Activated T-cell treated with anti-CD3 and anti-CD28 coated beads, Interleukin-2, amount 50 U/mL, for 72 hours (primary cell): ENCODE measurements at regions not wholly inside any gene's neighbourhood (a gene's known extent, or its start where the extent isn't known, plus 50 kb on each side); places are given as distances from the start of the nearest gene placed in this dataset.

Experiments used
- ATAC-seq, 2 donors: fragments of 150-1000 bp; cut with Tn5 transposase; replicated peaks in 1 of 2; 2 replicates each; pipeline ENCODE4 v1.10.0; 2021; ENCODE audit warnings: moderate library complexity in 2 of 2, mild to moderate bottlenecking in 1 of 2
- DNase-seq, 2 donors: peaks; one replicate each; pipeline ENCODE4 v3.0.0; 2021 to 2022; ENCODE audit warnings: mixed read lengths in 1 of 2
- H3K27ac Mint-ChIP-seq: one replicate; pipeline ENCODE4 v1.8.0; 2022; ENCODE audit warnings: mild to moderate bottlenecking, moderate library complexity, mixed read lengths
- H3K27me3 Mint-ChIP-seq: one replicate; pipeline ENCODE4 v1.8.0; 2022; ENCODE audit warnings: low read depth, mixed read lengths
- H3K36me3 Mint-ChIP-seq, 2 donors: one replicate each; pipeline ENCODE4 v1.8.0; 2022; ENCODE audit warnings: mixed read lengths in 2 of 2, mild to moderate bottlenecking in 1 of 2; ENCODE audit not compliant: insufficient read depth in 2 of 2
- H3K4me1 Mint-ChIP-seq: one replicate; pipeline ENCODE4 v1.8.0; 2022; ENCODE audit warnings: low read depth, mixed read lengths
- H3K4me3 Mint-ChIP-seq, 2 donors: one replicate each; pipeline ENCODE4 v1.8.0; 2022; ENCODE audit warnings: mild to moderate bottlenecking in 2 of 2, mixed read lengths in 2 of 2, moderate library complexity in 2 of 2
- H3K9me3 Mint-ChIP-seq, 2 donors: one replicate each; pipeline ENCODE4 v1.8.0; 2022; ENCODE audit warnings: mixed read lengths in 2 of 2

DNA sequence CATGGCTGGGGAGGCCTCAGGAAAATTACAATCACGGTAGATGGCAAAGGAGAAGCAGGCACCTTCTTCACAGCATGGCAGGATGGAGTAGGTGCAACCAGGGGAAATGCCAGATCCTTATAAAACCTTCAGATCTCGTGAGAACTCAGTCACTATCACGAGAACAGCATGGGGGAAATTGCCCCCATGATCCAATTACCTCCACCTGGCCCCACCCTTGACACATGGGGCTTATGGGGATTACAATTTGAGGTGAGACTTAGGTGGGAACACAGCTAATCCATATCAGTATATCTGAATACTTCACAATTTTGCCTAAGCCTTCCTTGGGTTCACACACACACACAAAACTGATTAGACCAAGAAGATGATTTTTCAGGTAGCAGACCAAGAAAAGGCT lies 145.1 kb upstream of the COL1A2 start:
- Mint-ChIP-seq H3K9me3 (no peaks in the 10 kb centered on the region), H3K27me3 (peaks cover 15% of the 10 kb centered on the region), H3K4me3 (no peak overlapping the region)

DNA sequence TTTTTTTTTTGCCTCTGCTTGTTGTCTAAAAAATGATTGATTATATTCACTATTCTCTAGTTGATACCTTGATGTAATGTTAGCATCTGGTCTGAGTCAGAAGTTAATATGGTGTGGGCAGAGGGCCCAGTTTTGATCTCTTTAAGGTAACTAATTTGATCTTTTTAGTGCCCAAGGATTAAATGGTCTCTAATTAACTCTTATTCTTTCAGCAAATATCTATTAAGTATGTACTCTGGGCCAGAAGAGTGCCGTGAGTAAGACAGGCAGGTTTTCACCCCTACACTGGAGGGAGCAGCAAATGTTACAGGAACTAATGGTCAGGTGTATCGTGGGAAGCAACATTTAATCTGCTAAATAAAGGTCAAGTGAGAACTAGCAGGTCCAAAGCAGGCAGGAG lies 144.6 kb upstream of the COL1A2 start:
- no peak for DNase-seq
- H3K4me3 Mint-ChIP-seq: no peak overlapping the region
- peaks cover 15% of the 10 kb centered on the region for H3K27me3 Mint-ChIP-seq
- ATAC-seq: no peak
- no peaks in the 10 kb centered on the region for H3K36me3 Mint-ChIP-seq
- no peak overlapping the region for H3K27ac Mint-ChIP-seq
- H3K4me1 Mint-ChIP-seq: no peaks in the 10 kb centered on the region
- H3K9me3 Mint-ChIP-seq: no peaks in the 10 kb centered on the region

More for the DNA sequence above, 145.1 kb upstream of the COL1A2 start:
- DNase-seq (no peak), ATAC-seq (no peak)
- Mint-ChIP-seq H3K4me1 (no peaks in the 10 kb centered on the region), H3K36me3 (no peaks in the 10 kb centered on the region), H3K27ac (no peak overlapping the region)

DNA sequence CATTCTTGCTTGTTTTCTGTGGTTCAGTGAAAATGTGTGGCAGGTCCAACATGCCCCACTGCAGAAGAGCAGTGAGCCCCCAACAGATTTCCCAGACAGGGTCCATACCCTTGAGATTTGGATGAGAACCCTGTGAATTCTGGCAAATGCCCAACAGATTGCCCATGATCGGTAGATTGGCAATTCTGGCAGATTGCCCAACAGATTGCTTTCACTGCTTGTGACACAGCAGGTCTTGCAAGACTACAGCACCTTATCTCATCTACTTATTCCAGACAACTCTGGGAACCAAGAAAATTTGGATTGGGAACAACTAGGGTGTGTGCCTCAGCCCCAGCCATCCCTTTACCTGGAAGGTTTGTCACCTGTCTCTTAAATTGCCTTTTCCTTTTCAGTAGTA lies 143.7 kb upstream of the COL1A2 start:
- Mint-ChIP-seq H3K4me3 (no peak overlapping the region), H3K4me1 (no peaks in the 10 kb centered on the region), H3K9me3 (no peaks in the 10 kb centered on the region), H3K27ac (no peak overlapping the region), H3K27me3 (peaks cover 15% of the 10 kb centered on the region), H3K36me3 (no peaks in the 10 kb centered on the region)
- no peak for DNase-seq
- ATAC-seq: no peak

DNA sequence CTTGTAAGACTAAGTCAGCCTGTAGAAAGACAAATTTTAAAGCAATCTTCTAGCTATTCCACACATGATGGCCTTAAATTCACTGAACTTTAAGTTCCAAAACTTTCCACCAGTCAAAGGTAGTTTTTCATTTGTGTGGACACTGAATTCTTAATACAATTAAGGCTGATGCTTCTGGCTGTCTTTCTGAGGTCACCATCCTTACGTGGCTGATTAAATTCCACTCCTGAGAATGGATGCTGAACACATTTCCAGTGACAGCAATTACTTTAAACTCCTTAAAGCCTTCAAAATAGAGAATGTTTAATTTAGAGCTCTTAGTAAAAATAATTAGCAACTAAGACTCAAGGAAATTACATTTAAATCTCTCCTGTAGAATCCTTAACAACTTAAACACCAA lies 142.6 kb upstream of the COL1A2 start:
- no peak for ATAC-seq
- no peak overlapping the region for H3K27ac Mint-ChIP-seq
- peaks cover 15% of the 10 kb centered on the region for H3K27me3 Mint-ChIP-seq

DNA sequence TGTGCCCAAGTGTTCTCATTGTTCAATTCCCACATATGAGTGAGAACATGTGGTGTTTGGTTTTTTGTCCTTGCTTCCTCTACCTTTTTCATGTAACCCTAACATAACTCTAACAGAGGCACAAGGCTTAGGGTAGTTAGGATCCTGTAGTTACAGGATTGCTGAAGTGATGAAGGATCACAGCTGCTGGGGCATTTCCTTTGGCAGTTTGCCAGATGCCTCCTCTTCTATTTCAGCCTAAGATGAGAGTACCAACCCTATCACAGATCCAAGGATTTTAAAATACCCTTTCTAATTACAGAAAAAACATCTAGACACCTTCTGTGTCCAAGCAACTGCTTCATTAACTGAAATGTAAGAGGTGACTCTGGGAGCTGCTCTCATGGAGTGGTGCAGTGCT lies 141.7 kb upstream of the COL1A2 start:
- ATAC-seq: no peak
- Mint-ChIP-seq H3K9me3 (no peaks in the 10 kb centered on the region), H3K27ac (no peak overlapping the region), H3K4me3 (no peak overlapping the region), H3K36me3 (no peaks in the 10 kb centered on the region), H3K27me3 (peaks cover 22% of the 10 kb centered on the region), H3K4me1 (no peaks in the 10 kb centered on the region)
- DNase-seq: no peak

More for the DNA sequence above, 142.6 kb upstream of the COL1A2 start:
- Mint-ChIP-seq H3K4me1 (no peaks in the 10 kb centered on the region), H3K4me3 (no peak overlapping the region), H3K9me3 (no peaks in the 10 kb centered on the region), H3K36me3 (no peaks in the 10 kb centered on the region)
- no peak for DNase-seq

DNA sequence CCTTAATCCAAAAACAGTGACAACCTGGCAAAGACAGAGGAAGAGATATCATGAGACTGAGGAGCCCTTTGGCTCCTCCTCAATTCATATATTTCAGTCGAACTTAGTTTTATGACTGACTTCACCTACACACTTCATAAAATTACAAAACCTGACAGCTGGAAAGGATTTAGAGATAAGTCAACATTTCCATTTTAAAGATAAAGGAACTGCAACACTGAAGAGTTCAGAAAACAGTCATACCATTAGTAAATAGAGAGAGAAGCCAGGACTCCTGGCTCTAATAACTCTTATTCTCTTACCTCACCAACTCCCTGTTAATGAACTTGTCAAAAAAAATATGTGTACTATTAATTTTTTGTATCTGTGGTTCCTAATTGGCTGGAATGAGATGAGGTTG lies 141.0 kb upstream of the COL1A2 start:
- ATAC-seq: no peak
- H3K9me3 Mint-ChIP-seq: no peaks in the 10 kb centered on the region
- H3K27ac Mint-ChIP-seq: no peak overlapping the region
- no peak for DNase-seq
- H3K36me3 Mint-ChIP-seq: no peaks in the 10 kb centered on the region
- no peaks in the 10 kb centered on the region for H3K4me1 Mint-ChIP-seq
- no peak overlapping the region for H3K4me3 Mint-ChIP-seq
- peaks cover 23% of the 10 kb centered on the region for H3K27me3 Mint-ChIP-seq

DNA sequence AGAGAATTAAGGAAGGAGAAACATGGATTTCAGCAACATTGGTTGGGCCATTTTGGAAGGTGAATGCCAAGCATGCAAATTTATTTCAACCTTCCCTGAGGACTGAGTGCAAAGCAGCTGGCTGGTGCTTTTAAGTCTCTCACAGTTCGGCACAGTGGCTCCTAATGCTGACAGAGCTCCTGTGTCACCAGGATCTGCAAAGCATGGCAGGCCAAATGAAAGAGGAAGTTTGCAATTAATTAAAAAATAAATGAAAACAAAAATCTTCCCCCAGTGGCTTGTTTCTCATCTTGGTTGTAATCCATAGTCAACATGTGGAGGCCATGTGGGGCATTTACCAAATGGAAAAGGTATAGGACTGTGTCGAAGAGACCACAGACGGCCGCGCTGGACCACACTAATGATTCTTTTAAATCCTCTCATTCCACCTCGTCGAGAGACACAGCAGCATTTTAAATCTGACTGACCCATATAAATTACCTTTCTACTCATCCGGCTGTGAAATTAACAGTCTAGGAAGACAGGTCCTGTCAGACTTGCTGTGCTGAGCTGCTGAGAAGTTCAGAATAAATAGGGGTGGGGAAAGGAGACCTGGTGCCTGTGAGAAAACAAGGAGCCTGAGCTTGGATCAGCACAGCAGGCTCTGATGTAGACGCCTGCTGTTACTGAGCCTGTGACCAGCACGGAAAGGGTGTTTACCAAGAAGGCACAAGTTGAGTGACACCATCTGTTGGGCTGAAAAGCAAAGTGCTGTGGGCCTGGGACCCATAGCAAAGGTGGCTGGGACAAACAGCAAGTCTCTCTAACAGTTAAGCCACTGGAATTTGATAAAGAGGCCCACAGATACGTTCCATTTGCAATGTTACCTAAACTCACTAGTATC lies 136.0 kb upstream of the COL1A2 start:
- H3K27ac Mint-ChIP-seq: no peak overlapping the region
- H3K4me3 Mint-ChIP-seq: no peak overlapping the region
- DNase-seq (no peak), ATAC-seq (no peak)
- no peaks in the 10 kb centered on the region for H3K4me1 Mint-ChIP-seq
- H3K36me3 Mint-ChIP-seq: no peaks in the 10 kb centered on the region
- peaks cover 19% of the 10 kb centered on the region for H3K27me3 Mint-ChIP-seq
- no peaks in the 10 kb centered on the region for H3K9me3 Mint-ChIP-seq

DNA sequence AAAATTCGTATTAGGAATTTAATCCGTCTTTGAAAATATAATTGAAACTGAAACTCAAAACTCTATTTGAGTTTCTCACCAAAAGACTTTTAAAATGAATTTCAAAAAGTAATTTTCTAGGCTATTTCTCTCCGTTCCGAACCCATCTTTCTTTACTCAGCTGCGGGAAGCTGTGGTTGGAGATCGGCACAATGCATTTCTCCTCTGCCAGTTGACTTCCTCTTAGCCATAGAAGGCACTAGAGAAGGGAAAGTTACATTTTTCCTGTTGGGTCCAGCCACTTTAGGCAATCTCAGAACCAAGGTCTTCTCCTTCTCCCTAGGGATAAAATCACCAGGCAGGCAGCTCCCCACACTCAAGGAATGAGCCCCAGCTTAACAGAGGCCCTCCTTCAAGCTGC lies 133.6 kb upstream of the COL1A2 start:
- ATAC-seq (no peak), DNase-seq (no peak)
- Mint-ChIP-seq H3K27ac (no peak overlapping the region), H3K36me3 (no peaks in the 10 kb centered on the region), H3K27me3 (peaks cover 18% of the 10 kb centered on the region), H3K4me3 (no peak overlapping the region), H3K4me1 (no peaks in the 10 kb centered on the region), H3K9me3 (no peaks in the 10 kb centered on the region)

DNA sequence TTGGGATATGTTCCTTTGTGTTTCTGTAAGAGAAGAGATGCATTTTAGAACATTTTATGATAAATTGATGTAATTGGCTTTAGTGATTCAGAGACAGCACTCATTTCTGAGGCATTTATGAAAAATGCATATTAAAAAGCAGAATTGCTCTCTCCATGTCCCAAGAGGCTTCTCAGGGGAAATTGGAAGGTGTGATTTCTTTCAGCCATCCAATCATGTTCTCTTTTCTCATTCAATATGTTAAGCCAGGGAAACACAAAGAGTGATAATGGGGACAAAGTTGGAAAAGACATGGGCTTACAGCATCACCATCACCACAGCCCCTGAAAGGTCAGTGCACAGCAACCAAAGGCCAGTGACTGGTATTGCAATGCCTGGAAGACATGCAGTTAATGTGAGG lies 129.9 kb upstream of the COL1A2 start:
- ATAC-seq: no peak
- H3K27ac Mint-ChIP-seq: no peak overlapping the region
- H3K9me3 Mint-ChIP-seq: no peaks in the 10 kb centered on the region
- H3K4me1 Mint-ChIP-seq: no peaks in the 10 kb centered on the region
- no peak overlapping the region for H3K4me3 Mint-ChIP-seq
- no peaks in the 10 kb centered on the region for H3K36me3 Mint-ChIP-seq
- peaks cover 10% of the 10 kb centered on the region for H3K27me3 Mint-ChIP-seq
- no peak for DNase-seq

DNA sequence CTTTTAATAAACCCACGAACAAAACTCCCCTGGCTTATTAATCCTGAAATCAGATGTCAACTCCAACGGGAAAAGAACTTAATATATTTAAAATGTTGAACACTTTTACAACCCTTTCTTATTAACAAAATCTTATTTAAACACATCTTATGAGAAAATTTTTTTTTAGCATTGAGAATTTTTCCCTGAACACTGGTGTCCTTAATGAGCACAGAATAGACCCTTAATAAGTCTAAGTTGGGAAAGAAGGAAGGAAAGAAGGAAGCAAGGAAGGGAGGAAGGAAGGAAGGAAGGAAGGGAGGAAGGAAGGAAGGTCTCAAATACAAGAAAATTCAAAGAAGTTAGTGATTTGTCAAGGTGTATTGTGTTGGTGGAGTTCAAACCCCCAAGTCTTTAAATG lies 129.2 kb upstream of the COL1A2 start:
- DNase-seq (no peak), ATAC-seq (no peak)
- Mint-ChIP-seq H3K36me3 (no peaks in the 10 kb centered on the region), H3K4me3 (no peak overlapping the region), H3K9me3 (no peaks in the 10 kb centered on the region), H3K27me3 (peaks cover 10% of the 10 kb centered on the region), H3K4me1 (no peaks in the 10 kb centered on the region), H3K27ac (no peak overlapping the region)

DNA sequence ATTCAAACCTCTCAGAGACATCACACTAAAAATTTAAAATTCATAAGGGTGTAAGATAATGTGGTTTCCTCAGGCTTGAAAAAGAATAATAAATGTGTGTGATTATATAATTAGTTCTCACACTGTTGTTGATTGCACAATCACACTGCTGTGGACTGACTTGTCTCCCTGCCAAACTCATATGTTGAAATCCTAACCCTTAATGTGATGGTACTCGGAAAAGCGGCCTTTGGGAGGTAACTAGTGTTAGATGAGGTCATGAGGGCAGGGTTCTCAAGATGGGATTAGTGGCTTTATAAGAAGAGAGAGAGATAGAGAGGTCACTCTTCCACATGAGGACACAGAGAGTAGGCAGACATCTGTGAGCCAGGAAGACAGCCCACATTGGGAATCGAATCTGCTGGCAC lies 128.5 kb upstream of the COL1A2 start:
- Mint-ChIP-seq H3K4me1 (no peaks in the 10 kb centered on the region), H3K36me3 (no peaks in the 10 kb centered on the region), H3K27ac (no peak overlapping the region), H3K9me3 (no peaks in the 10 kb centered on the region), H3K4me3 (no peak overlapping the region), H3K27me3 (peaks cover 8% of the 10 kb centered on the region)
- ATAC-seq (no peak), DNase-seq (no peak)

DNA sequence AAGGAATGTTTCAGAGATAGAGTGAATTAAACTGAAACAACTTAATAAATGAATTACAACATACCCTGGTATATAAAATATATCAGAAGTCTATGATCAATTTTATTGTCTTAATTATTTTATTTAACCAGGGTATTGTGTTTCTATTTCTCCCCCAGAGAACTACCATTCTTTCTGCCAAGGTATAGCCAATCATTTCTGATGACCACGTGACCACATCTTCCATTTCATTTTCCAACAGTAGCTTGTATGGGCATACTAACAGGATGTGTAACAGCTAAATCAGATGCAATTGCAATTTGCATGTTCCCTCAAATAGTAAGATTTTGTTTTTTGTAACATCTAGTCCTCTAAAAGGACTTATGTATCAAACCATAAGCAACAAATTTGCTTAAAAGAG lies 123.9 kb upstream of the COL1A2 start:
- ATAC-seq (no peak), DNase-seq (no peak)
- Mint-ChIP-seq H3K9me3 (no peaks in the 10 kb centered on the region), H3K27me3 (peaks cover 5% of the 10 kb centered on the region), H3K36me3 (no peaks in the 10 kb centered on the region), H3K4me1 (no peaks in the 10 kb centered on the region), H3K27ac (no peak overlapping the region), H3K4me3 (no peak overlapping the region)

DNA sequence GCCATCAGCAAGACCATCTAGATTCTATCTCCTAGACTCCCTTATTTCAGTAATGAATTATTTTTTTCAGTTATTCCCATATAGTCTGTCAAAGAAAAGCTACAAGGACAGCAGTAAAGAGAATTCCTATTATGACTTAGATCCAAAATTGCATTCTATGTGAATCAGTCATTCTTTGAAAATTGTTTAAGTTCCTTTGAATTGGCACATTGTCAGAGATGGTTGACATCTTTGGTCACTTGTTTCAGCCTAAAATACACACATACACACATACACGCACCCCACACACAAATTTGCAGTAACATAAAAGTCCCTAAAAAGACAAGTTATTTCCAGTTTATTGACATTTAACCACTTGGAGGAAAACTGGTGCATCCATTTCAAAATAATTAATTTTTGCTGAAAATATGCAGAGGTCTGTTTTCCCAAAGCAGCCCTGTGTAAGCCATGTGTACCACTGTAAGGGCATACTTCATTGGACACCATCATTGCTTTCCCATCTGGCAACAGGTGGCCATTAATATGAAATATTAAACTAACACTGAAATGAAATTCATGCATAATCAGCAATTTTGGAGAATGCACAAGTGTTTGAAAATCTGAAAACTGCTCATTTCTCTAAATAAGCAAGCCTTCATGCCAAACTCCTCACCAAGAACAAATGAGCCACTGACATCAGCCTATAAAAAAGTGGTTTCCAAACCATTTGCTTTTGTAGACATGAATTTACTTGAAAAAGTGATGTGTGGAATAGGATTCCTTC lies 121.7 kb upstream of the COL1A2 start:
- DNase-seq (no peak), ATAC-seq (no peak)
- H3K4me1 Mint-ChIP-seq: no peaks in the 10 kb centered on the region
- H3K27me3 Mint-ChIP-seq: peaks cover 21% of the 10 kb centered on the region
- H3K27ac Mint-ChIP-seq: no peak overlapping the region
- H3K9me3 Mint-ChIP-seq: no peaks in the 10 kb centered on the region
- no peaks in the 10 kb centered on the region for H3K36me3 Mint-ChIP-seq
- H3K4me3 Mint-ChIP-seq: no peak overlapping the region
